PC-9 (cell line): ENCODE measurements at regions not wholly inside any gene's neighbourhood (a gene's known extent, or its start where the extent isn't known, plus 50 kb on each side); places are given as distances from the start of the nearest gene placed in this dataset.

Source experiments
- EZH2 ChIP-seq: fragments of 200-600 bp; sonication (generic); IDR thresholded peaks from 2 replicates; pipeline ENCODE4 v1.8.0; 2017; ENCODE audit warnings: antibody characterized with exemption, low read depth
- TF ChIP-seq, protein P1 (sequence below): fragments of 200-600 bp; sonication (generic); conservative IDR thresholded peaks from 2 replicates; pipeline ENCODE4 v1.6.1; 2017; ENCODE audit warnings: mixed run types, antibody characterized with exemption, mild to moderate bottlenecking, moderate library complexity

DNA sequence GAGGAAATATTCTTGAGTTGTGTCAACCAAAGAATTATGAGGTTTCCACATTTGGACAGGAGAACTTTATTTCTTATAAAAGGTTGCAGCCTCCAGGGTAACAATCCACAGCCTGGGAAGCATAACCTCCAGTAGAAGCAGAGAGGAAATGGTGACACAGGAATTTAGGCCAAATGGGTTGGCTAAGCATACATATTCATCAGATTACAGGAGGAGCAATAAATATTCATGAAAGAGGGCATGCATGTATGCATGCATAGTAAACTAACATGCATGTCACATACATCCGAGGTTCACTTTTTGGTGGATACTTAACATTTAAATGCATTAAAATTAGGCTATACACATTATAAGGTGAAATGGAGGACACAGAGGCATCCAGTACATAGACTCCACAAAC is 55.7 kb upstream of the NT5E start:
- TF ChIP-seq, protein P1, sequence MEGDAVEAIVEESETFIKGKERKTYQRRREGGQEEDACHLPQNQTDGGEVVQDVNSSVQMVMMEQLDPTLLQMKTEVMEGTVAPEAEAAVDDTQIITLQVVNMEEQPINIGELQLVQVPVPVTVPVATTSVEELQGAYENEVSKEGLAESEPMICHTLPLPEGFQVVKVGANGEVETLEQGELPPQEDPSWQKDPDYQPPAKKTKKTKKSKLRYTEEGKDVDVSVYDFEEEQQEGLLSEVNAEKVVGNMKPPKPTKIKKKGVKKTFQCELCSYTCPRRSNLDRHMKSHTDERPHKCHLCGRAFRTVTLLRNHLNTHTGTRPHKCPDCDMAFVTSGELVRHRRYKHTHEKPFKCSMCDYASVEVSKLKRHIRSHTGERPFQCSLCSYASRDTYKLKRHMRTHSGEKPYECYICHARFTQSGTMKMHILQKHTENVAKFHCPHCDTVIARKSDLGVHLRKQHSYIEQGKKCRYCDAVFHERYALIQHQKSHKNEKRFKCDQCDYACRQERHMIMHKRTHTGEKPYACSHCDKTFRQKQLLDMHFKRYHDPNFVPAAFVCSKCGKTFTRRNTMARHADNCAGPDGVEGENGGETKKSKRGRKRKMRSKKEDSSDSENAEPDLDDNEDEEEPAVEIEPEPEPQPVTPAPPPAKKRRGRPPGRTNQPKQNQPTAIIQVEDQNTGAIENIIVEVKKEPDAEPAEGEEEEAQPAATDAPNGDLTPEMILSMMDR: no peak
- no peak for TF ChIP-seq EZH2
